22Rv1 (cell line): ENCODE measurements at regions not wholly inside any gene's neighbourhood (a gene's known extent, or its start where the extent isn't known, plus 50 kb on each side); places are given as distances from the start of the nearest gene placed in this dataset.
"Not testable (repeated sequence)": the region's sequence is repeated elsewhere in the genome, so short reads cannot be mapped to it uniquely, and the experiment has no call there.

Experiments
- ZFX ChIP-seq: fragments of 450-650 bp; IDR thresholded peaks from 2 replicates; pipeline ENCODE4 v1.6.1; 2017; ENCODE audit warnings: antibody characterized with exemption, borderline replicate concordance
- TF ChIP-seq, protein P1 (sequence below): fragments of 450-650 bp; IDR thresholded peaks from 2 replicates; pipeline ENCODE4 v1.5.1; 2017; ENCODE audit warnings: mild to moderate bottlenecking

DNA sequence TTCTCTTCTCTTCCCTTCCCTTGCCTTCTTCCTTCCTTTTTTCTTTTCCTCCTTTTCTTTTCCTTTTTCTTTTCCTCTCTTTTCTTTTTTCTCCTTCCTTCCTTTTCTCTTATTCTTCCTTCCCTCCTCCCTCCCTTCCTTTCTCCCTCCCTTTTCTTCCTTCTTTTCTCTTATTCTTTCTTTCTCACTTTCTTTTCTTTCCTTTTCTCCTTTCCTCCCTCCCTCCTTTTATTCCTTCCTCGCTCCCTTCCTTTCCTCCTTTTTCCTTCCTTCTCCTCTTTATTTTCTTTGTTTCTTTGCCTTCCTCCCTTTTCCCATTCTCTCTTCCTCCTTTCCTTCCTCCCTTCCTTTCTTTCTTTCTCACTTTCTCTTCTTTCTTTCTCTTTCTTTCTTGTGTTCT is 146.1 kb downstream of the ZNF92 start:
- TF ChIP-seq, protein P1, sequence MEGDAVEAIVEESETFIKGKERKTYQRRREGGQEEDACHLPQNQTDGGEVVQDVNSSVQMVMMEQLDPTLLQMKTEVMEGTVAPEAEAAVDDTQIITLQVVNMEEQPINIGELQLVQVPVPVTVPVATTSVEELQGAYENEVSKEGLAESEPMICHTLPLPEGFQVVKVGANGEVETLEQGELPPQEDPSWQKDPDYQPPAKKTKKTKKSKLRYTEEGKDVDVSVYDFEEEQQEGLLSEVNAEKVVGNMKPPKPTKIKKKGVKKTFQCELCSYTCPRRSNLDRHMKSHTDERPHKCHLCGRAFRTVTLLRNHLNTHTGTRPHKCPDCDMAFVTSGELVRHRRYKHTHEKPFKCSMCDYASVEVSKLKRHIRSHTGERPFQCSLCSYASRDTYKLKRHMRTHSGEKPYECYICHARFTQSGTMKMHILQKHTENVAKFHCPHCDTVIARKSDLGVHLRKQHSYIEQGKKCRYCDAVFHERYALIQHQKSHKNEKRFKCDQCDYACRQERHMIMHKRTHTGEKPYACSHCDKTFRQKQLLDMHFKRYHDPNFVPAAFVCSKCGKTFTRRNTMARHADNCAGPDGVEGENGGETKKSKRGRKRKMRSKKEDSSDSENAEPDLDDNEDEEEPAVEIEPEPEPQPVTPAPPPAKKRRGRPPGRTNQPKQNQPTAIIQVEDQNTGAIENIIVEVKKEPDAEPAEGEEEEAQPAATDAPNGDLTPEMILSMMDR = not testable (repeated sequence)
- TF ChIP-seq ZFX = not testable (repeated sequence)
